ENCODE measurements at regions not wholly inside any gene's neighbourhood (a gene's known extent, or its start where the extent isn't known, plus 50 kb on each side); places are given as distances from the start of the nearest gene placed in this dataset.
"Not testable (repeated sequence)": the region's sequence is repeated elsewhere in the genome, so short reads cannot be mapped to it uniquely, and the experiment has no call there.

DNA sequence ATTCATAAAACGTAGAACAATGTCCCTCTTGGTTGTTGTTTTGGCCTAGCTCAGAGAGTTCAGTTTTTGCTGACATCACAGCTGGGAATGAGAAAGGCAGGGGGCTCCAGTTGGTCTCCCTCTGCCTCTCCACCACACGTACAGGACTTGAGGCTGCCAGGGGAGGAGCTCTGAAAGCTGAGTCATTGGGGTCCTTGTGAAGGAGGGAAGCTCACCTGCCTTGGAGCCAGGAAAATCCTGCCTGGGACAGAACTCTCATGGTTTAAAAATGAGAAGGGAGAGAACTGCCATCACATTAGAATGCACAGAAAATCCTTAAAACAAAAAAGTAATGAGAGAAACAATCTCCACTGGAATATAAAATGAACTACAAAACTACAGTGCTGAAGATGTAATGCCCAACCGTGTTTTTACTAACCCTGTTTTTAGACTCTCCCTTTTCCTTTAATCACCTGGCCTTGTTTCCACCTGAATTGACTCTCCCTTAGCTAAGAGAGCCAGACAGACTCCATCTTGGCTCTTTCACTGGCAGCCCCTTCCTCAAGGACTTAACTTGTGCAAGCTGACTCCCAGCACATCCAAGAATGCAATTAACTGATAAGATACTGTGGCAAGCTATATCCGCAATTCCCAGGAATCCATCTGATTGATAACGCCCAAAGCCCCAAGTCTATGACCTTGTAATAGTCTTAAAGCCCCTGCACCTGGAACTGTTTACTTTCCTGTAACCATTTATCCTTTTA is 58.6 kb upstream of the TARP start:
- H3K27ac ChIP-seq (ENCODE audit: low read depth in 1 of 2, low read length in 1 of 2); H3K4me1 ChIP-seq (ENCODE audit: control insufficient read depth in 5 of 5, insufficient read depth in 5 of 5, low read length in 5 of 5); H3K4me3 ChIP-seq; H3K9me3 ChIP-seq (ENCODE audit: control insufficient read depth in 4 of 4, insufficient read depth in 3 of 4, low read length in 3 of 4); H3K9ac ChIP-seq (ENCODE audit: insufficient read depth in 1 of 2, low read length in 2 of 2); ATAC-seq (ENCODE audit: insufficient read depth, low FRiP score); H3K36me3 ChIP-seq (ENCODE audit: control insufficient read depth in 4 of 4, insufficient read depth in 4 of 4, low read length in 4 of 4); H3K27me3 ChIP-seq (ENCODE audit: control insufficient read depth in 3 of 3, insufficient read depth in 3 of 3, low read length in 2 of 3): not testable (repeated sequence)
- peak in 1 of 3 donors; percentile 34 for DNase-seq
- 61 to 64% methylated on average over 5 of the region's 5 CpGs for WGBS, 2 donors

- WGBS, 2 donors: 81 to 82% methylated on average over 7 of the region's 7 CpGs
- Histone ChIP-seq H3K4me1 (ENCODE audit: control insufficient read depth in 5 of 5, insufficient read depth in 5 of 5, low read length in 5 of 5) (peaks cover 0 to 7% (median 0%) of the 10 kb centered on the region in 5 donors), H3K27ac (ENCODE audit: low read depth in 1 of 2, low read length in 1 of 2) (no peak overlapping the region), H3K9me3 (ENCODE audit: control insufficient read depth in 4 of 4, insufficient read depth in 3 of 4, low read length in 3 of 4) (no peaks in the 10 kb centered on the region), H3K27me3 (ENCODE audit: control insufficient read depth in 3 of 3, insufficient read depth in 3 of 3, low read length in 2 of 3) (no peaks in the 10 kb centered on the region), H3K9ac (ENCODE audit: insufficient read depth in 1 of 2, low read length in 2 of 2) (no peak overlapping the region), H3K36me3 (ENCODE audit: control insufficient read depth in 4 of 4, insufficient read depth in 4 of 4, low read length in 4 of 4) (no peaks in the 10 kb centered on the region), H3K4me3 (no peak overlapping the region)
- DNase-seq (no peak), ATAC-seq (ENCODE audit: insufficient read depth, low FRiP score) (no peak)
- TF ChIP-seq, protein P1, sequence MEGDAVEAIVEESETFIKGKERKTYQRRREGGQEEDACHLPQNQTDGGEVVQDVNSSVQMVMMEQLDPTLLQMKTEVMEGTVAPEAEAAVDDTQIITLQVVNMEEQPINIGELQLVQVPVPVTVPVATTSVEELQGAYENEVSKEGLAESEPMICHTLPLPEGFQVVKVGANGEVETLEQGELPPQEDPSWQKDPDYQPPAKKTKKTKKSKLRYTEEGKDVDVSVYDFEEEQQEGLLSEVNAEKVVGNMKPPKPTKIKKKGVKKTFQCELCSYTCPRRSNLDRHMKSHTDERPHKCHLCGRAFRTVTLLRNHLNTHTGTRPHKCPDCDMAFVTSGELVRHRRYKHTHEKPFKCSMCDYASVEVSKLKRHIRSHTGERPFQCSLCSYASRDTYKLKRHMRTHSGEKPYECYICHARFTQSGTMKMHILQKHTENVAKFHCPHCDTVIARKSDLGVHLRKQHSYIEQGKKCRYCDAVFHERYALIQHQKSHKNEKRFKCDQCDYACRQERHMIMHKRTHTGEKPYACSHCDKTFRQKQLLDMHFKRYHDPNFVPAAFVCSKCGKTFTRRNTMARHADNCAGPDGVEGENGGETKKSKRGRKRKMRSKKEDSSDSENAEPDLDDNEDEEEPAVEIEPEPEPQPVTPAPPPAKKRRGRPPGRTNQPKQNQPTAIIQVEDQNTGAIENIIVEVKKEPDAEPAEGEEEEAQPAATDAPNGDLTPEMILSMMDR (IDR thresholded peaks at IDR 0.05; ENCODE audit: control extremely low read depth, extremely low read depth): no peak
Observed at GRCh38 chr7:38330861-38331621, 57.6 kb upstream of the TARP start.

DNA sequence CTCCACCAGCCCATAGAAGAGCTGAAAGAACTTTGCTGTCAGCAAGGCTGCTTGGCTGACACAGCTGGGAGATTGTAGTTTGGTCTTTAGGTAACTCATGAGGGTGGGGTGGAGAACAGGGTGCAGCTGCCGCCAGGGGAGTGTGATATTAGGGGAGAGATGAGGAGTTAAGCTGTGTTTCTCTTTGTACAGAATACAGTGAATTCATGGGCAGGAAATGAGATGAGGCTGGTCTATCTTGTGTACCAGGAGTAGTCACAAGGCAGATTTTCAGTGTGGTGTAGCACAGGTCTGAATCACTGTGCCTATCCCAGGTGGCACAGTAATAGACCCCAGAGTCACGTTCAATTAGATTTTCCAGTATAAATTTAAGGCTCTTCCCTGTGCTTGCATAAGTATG is 56.6 kb upstream of the TARP start:
- H3K9ac ChIP-seq (ENCODE audit: insufficient read depth in 1 of 2, low read length in 2 of 2): no peak overlapping the region
- 91 to 97% methylated on average over 2 of the region's 2 CpGs for WGBS, 2 donors
- TF ChIP-seq, protein P1 (IDR thresholded peaks at IDR 0.05; ENCODE audit: control extremely low read depth, extremely low read depth): no peak
- H3K4me1 ChIP-seq (ENCODE audit: control insufficient read depth in 5 of 5, insufficient read depth in 5 of 5, low read length in 5 of 5): peaks cover 0 to 7% (median 0%) of the 10 kb centered on the region in 5 donors
- no peaks in the 10 kb centered on the region for H3K27me3 ChIP-seq (ENCODE audit: control insufficient read depth in 3 of 3, insufficient read depth in 3 of 3, low read length in 2 of 3)
- H3K4me3 ChIP-seq: no peak overlapping the region
- no peak overlapping the region for H3K27ac ChIP-seq (ENCODE audit: low read depth in 1 of 2, low read length in 1 of 2)
- ATAC-seq (ENCODE audit: insufficient read depth, low FRiP score): no peak
- no peak for DNase-seq
- H3K36me3 ChIP-seq (ENCODE audit: control insufficient read depth in 4 of 4, insufficient read depth in 4 of 4, low read length in 4 of 4): no peaks in the 10 kb centered on the region
- H3K9me3 ChIP-seq (ENCODE audit: control insufficient read depth in 4 of 4, insufficient read depth in 3 of 4, low read length in 3 of 4): no peaks in the 10 kb centered on the region

GRCh38 chr7:38329340-38329739 is 55.9 kb upstream of the TARP start:
- no peak overlapping the region for H3K4me3 ChIP-seq
- no peaks in the 10 kb centered on the region for H3K36me3 ChIP-seq (ENCODE audit: control insufficient read depth in 4 of 4, insufficient read depth in 4 of 4, low read length in 4 of 4)
- no peaks in the 10 kb centered on the region for H3K27me3 ChIP-seq (ENCODE audit: control insufficient read depth in 3 of 3, insufficient read depth in 3 of 3, low read length in 2 of 3)
- 92 to 93% methylated on average over 5 of the region's 5 CpGs for WGBS, 2 donors
- H3K9me3 ChIP-seq (ENCODE audit: control insufficient read depth in 4 of 4, insufficient read depth in 3 of 4, low read length in 3 of 4): no peaks in the 10 kb centered on the region
- DNase-seq (no peak), ATAC-seq (ENCODE audit: insufficient read depth, low FRiP score) (no peak)
- no peak overlapping the region for H3K9ac ChIP-seq (ENCODE audit: insufficient read depth in 1 of 2, low read length in 2 of 2)
- peaks cover 0 to 7% (median 0%) of the 10 kb centered on the region in 5 donors for H3K4me1 ChIP-seq (ENCODE audit: control insufficient read depth in 5 of 5, insufficient read depth in 5 of 5, low read length in 5 of 5)
- TF ChIP-seq, protein P1 (IDR thresholded peaks at IDR 0.05; ENCODE audit: control extremely low read depth, extremely low read depth): no peak
- no peak overlapping the region for H3K27ac ChIP-seq (ENCODE audit: low read depth in 1 of 2, low read length in 1 of 2)
